ENCODE measurements at regions not wholly inside any gene's neighbourhood (a gene's known extent, or its start where the extent isn't known, plus 50 kb on each side); places are given as distances from the start of the nearest gene placed in this dataset.

GRCh38 chr2:104413890-104414289 lies 440.0 kb upstream of the POU3F3 start:
- Histone ChIP-seq H3K9me2 (replicated peaks; ENCODE audit: insufficient read depth, low read length) (no peaks in the 10 kb centered on the region), H4K20me1 (ENCODE audit: insufficient read depth, low read length) (no peaks in the 10 kb centered on the region), H3K79me2 (ENCODE audit: low read length) (no peaks in the 10 kb centered on the region), H3K9me3 (replicated peaks; ENCODE audit: insufficient read depth, low read length) (no peaks in the 10 kb centered on the region), H3K9ac (ENCODE audit: low read length) (no peak overlapping the region), H3K36me3 (replicated peaks; ENCODE audit: insufficient read depth, low read length) (no peaks in the 10 kb centered on the region), H3F3A (ENCODE audit: insufficient read depth, low read length) (no peaks in the 10 kb centered on the region), H2AFZ (ENCODE audit: low read length) (no peak overlapping the region), H3K27ac (ENCODE audit: low read length) (no peak overlapping the region), H3K27me3 (replicated peaks; ENCODE audit: insufficient read depth, low read length) (no peaks in the 10 kb centered on the region), H3K4me2 (ENCODE audit: low read depth, low read length) (no peak overlapping the region), H3K4me3 (ENCODE audit: low read length) (no peak overlapping the region), H3K4me1 (ENCODE audit: low read length) (no peaks in the 10 kb centered on the region)
- DNase-seq, result no peak
- TF ChIP-seq EZH2 (optimal IDR thresholded peaks at IDR 0.05; ENCODE audit: low read depth, low read length), result no peak
- TF ChIP-seq CTCF (IDR thresholded peaks at IDR 0.05; ENCODE audit: low read length), result no peak
- TF ChIP-seq EZH2phosphoT487 (IDR thresholded peaks at IDR 0.05; ENCODE audit: low read length), result no peak

- Histone ChIP-seq H3K9me2 (replicated peaks; ENCODE audit: insufficient read depth, low read length) (no peaks in the 10 kb centered on the region), H3K9me3 (replicated peaks; ENCODE audit: insufficient read depth, low read length) (no peaks in the 10 kb centered on the region), H3K27ac (ENCODE audit: low read length) (no peak overlapping the region), H2AFZ (ENCODE audit: low read length) (no peak overlapping the region), H3K4me1 (ENCODE audit: low read length) (no peaks in the 10 kb centered on the region), H3K4me3 (ENCODE audit: low read length) (no peak overlapping the region), H4K20me1 (ENCODE audit: insufficient read depth, low read length) (no peaks in the 10 kb centered on the region), H3K36me3 (replicated peaks; ENCODE audit: insufficient read depth, low read length) (no peaks in the 10 kb centered on the region), H3K9ac (ENCODE audit: low read length) (no peak overlapping the region), H3K79me2 (ENCODE audit: low read length) (no peaks in the 10 kb centered on the region), H3F3A (ENCODE audit: insufficient read depth, low read length) (no peaks in the 10 kb centered on the region), H3K4me2 (ENCODE audit: low read depth, low read length) (no peak overlapping the region), H3K27me3 (replicated peaks; ENCODE audit: insufficient read depth, low read length) (no peaks in the 10 kb centered on the region)
- TF ChIP-seq EZH2phosphoT487 (IDR thresholded peaks at IDR 0.05; ENCODE audit: low read length), result no peak
- no peak for TF ChIP-seq CTCF (IDR thresholded peaks at IDR 0.05; ENCODE audit: low read length)
- no peak for TF ChIP-seq EZH2 (optimal IDR thresholded peaks at IDR 0.05; ENCODE audit: low read depth, low read length)
- no peak for DNase-seq
Observed at GRCh38 chr2:104415284-104415683, 438.6 kb upstream of the POU3F3 start.

GRCh38 chr2:104416339-104417000 lies 437.4 kb upstream of the POU3F3 start:
- Histone ChIP-seq H4K20me1 (ENCODE audit: insufficient read depth, low read length) (no peaks in the 10 kb centered on the region), H3K36me3 (replicated peaks; ENCODE audit: insufficient read depth, low read length) (no peaks in the 10 kb centered on the region)
- no peak for TF ChIP-seq EZH2phosphoT487 (IDR thresholded peaks at IDR 0.05; ENCODE audit: low read length)
- TF ChIP-seq CTCF (IDR thresholded peaks at IDR 0.05; ENCODE audit: low read length), result no peak
- no peak for TF ChIP-seq EZH2 (optimal IDR thresholded peaks at IDR 0.05; ENCODE audit: low read depth, low read length)

More at GRCh38 chr2:104416339-104417000, 437.4 kb upstream of the POU3F3 start:
- no peak overlapping the region for H3K4me3 ChIP-seq (ENCODE audit: low read length)
- no peak overlapping the region for H3K27ac ChIP-seq (ENCODE audit: low read length)
- H3K4me2 ChIP-seq (ENCODE audit: low read depth, low read length), result no peak overlapping the region
- no peaks in the 10 kb centered on the region for H3K9me2 ChIP-seq (replicated peaks; ENCODE audit: insufficient read depth, low read length)
- H2AFZ ChIP-seq (ENCODE audit: low read length), result no peak overlapping the region
- H3K79me2 ChIP-seq (ENCODE audit: low read length), result no peaks in the 10 kb centered on the region
- H3K27me3 ChIP-seq (replicated peaks; ENCODE audit: insufficient read depth, low read length), result no peaks in the 10 kb centered on the region
- DNase-seq, result no peak
- no peak overlapping the region for H3K9ac ChIP-seq (ENCODE audit: low read length)
- H3K4me1 ChIP-seq (ENCODE audit: low read length), result no peaks in the 10 kb centered on the region
- no peaks in the 10 kb centered on the region for H3K9me3 ChIP-seq (replicated peaks; ENCODE audit: insufficient read depth, low read length)
- H3F3A ChIP-seq (ENCODE audit: insufficient read depth, low read length), result no peaks in the 10 kb centered on the region

Measured in MM.1S (cell line).